NT2/D1 (cell line): ENCODE measurements at regions not wholly inside any gene's neighbourhood (a gene's known extent, or its start where the extent isn't known, plus 50 kb on each side); places are given as distances from the start of the nearest gene placed in this dataset.

Experiments
- DNase-seq: peaks from one replicate; pipeline ENCODE4 v3.0.0-alpha.2; 2011; ENCODE audit warnings: low read depth, low spot score
- H3K27me3 ChIP-seq: 2 replicates; pipeline ENCODE4 v1.6.0; 2011; ENCODE audit warnings: mild to moderate bottlenecking; ENCODE audit not compliant: insufficient read length, insufficient read depth
- H3K36me3 ChIP-seq: 2 replicates; pipeline ENCODE4 v1.6.1; 2011; ENCODE audit warnings: mild to moderate bottlenecking, low read length, mixed read lengths; ENCODE audit not compliant: insufficient read depth, insufficient read length
- H3K4me1 ChIP-seq: 2 replicates; pipeline ENCODE4 v1.5.1; 2011; ENCODE audit not compliant: insufficient read depth, insufficient read length
- H3K4me3 ChIP-seq: 2 replicates; pipeline ENCODE4 v1.5.1; 2011; ENCODE audit warnings: low read depth; ENCODE audit not compliant: insufficient read length
- H3K9ac ChIP-seq: 2 replicates; pipeline ENCODE4 v1.6.0; 2011; ENCODE audit warnings: low read depth; ENCODE audit not compliant: insufficient read length
- H3K9me3 ChIP-seq: 2 replicates; pipeline ENCODE4 v1.5.1; 2011; ENCODE audit warnings: mild to moderate bottlenecking, low read length; ENCODE audit not compliant: insufficient read depth
- SUZ12 ChIP-seq: IDR thresholded peaks from 2 replicates; pipeline ENCODE4 v1.6.1; 2011; ENCODE audit not compliant: insufficient read length, insufficient read depth; ENCODE audit errors: extremely low read depth
- YY1 ChIP-seq: IDR thresholded peaks from 2 replicates; pipeline ENCODE4 v1.6.1; 2011; ENCODE audit not compliant: insufficient read length, insufficient read depth
- ZNF274 ChIP-seq: IDR thresholded peaks from 2 replicates; pipeline ENCODE4 v1.6.1; 2011; ENCODE audit warnings: mild to moderate bottlenecking, low read depth, low read length

GRCh38 chr4:173758132-173758531 lies 228.1 kb upstream of the HAND2 start:
- TF ChIP-seq YY1 (no peak), ZNF274 (no peak), SUZ12 (no peak)
- no peaks in the 10 kb centered on the region for H3K9me3 ChIP-seq
- no peak for DNase-seq
- no peak overlapping the region for H3K4me3 ChIP-seq
- H3K4me1 ChIP-seq, result no peaks in the 10 kb centered on the region
- H3K36me3 ChIP-seq, result no peaks in the 10 kb centered on the region
- no peak overlapping the region for H3K9ac ChIP-seq
- no peaks in the 10 kb centered on the region for H3K27me3 ChIP-seq

GRCh38 chr4:173753408-173753807 lies 223.4 kb upstream of the HAND2 start:
- Histone ChIP-seq H3K36me3 (no peaks in the 10 kb centered on the region), H3K9ac (no peak overlapping the region), H3K9me3 (no peaks in the 10 kb centered on the region), H3K27me3 (no peaks in the 10 kb centered on the region), H3K4me3 (no peak overlapping the region), H3K4me1 (no peaks in the 10 kb centered on the region)
- DNase-seq, result no peak
- no peak for TF ChIP-seq SUZ12

DNA sequence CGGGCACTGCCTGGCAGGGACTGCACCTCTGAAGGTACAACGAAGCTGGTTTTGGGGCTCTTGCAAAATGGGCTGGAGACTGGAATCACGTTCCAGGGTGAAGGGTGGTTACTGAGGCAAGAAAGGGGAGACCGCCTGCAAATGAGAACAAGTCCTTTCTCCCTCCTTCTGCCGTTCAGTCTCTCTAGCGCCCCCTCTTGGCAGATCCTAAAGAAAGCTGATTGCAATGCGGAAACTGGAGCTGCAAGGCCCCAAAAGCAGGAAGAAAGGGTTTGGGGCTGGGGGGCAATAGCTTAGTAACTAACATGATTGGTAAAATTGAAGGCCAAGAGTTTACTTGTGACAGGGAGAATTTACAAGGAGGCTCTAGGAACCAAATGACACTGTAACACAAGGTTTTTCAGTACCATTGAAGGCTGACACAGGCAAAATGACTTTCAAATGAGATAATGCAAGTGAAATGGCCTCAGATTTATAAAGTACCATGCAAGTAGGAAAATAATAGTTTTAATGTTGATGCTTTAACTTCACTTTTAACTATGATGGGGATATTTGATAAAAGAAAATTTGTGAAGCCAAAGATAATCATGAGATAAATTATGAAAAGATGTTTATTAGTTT lies 222.7 kb upstream of the HAND2 start:
- DNase-seq, result peak; percentile 64
- no peaks in the 10 kb centered on the region for H3K4me1 ChIP-seq
- H3K9me3 ChIP-seq, result no peaks in the 10 kb centered on the region
- TF ChIP-seq SUZ12 (no peak), YY1 (no peak), ZNF274 (no peak)
- H3K4me3 ChIP-seq, result no peak overlapping the region
- H3K27me3 ChIP-seq, result no peaks in the 10 kb centered on the region
- no peak overlapping the region for H3K9ac ChIP-seq
- H3K36me3 ChIP-seq, result no peaks in the 10 kb centered on the region

- Histone ChIP-seq H3K36me3 (no peaks in the 10 kb centered on the region), H3K4me1 (no peaks in the 10 kb centered on the region), H3K9me3 (no peaks in the 10 kb centered on the region), H3K27me3 (no peaks in the 10 kb centered on the region), H3K9ac (no peak overlapping the region), H3K4me3 (no peak overlapping the region)
- DNase-seq, result no peak
- TF ChIP-seq SUZ12, result no peak
- no peak for TF ChIP-seq ZNF274
- no peak for TF ChIP-seq YY1
Measured at GRCh38 chr4:173748353-173748752, 218.3 kb upstream of the HAND2 start.

- no peak overlapping the region for H3K9ac ChIP-seq
- TF ChIP-seq YY1, result no peak
- TF ChIP-seq SUZ12, result no peak
- no peak for TF ChIP-seq ZNF274
- no peaks in the 10 kb centered on the region for H3K27me3 ChIP-seq
- H3K4me1 ChIP-seq, result no peaks in the 10 kb centered on the region
- no peak for DNase-seq
- no peaks in the 10 kb centered on the region for H3K9me3 ChIP-seq
- H3K4me3 ChIP-seq, result no peak overlapping the region
- H3K36me3 ChIP-seq, result no peaks in the 10 kb centered on the region
Measured at GRCh38 chr4:173747537-173748257, 217.7 kb upstream of the HAND2 start.

DNA sequence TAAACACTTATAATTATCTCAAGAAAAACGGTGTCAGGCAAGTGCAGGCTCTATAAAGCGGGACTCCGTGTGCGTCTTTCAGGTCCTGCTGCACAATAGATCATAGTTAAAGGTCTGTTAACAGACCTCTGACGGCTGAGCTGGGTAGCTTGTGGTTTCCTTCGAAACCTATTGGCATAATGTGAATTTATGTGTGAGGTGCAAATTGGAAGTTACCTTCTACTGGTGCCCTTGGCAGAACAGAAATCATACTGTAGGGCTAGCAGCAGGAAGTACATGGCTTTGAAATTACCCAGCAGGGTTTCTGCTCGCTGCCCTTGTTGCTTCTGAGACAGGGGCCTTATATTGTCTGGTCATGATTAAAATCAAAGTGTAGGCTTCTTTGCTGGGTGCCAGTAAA lies 216.4 kb upstream of the HAND2 start:
- Histone ChIP-seq H3K4me3 (no peak overlapping the region), H3K9ac (no peak overlapping the region)
- no peak for TF ChIP-seq SUZ12
- no peak for TF ChIP-seq ZNF274
- no peak for TF ChIP-seq YY1

DNA sequence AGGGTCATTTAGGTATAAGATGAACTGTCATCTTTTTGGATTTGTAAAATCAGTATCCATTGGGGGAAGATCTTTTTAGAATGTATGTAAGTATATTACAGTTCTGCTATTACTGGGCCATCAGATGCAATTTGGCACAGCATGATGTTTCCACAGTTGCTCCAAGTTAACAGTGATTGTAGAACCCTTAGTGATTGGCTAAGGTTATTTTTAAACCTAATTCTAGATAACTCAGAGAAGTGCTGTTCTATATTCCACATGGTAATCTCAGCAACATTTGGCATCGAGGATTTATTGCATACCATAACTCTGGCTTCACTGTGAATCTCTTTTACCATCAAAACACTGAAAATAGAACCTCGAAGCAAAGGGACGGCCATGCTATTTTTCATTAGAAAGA lies 215.7 kb upstream of the HAND2 start:
- Histone ChIP-seq H3K4me3 (no peak overlapping the region), H3K9me3 (no peaks in the 10 kb centered on the region), H3K27me3 (no peaks in the 10 kb centered on the region), H3K9ac (no peak overlapping the region), H3K36me3 (no peaks in the 10 kb centered on the region), H3K4me1 (no peaks in the 10 kb centered on the region)
- no peak for TF ChIP-seq SUZ12
- no peak for TF ChIP-seq ZNF274
- no peak for TF ChIP-seq YY1
- no peak for DNase-seq

More for the DNA sequence above, 216.4 kb upstream of the HAND2 start:
- H3K36me3 ChIP-seq, result no peaks in the 10 kb centered on the region
- H3K9me3 ChIP-seq, result no peaks in the 10 kb centered on the region
- DNase-seq, result no peak
- no peaks in the 10 kb centered on the region for H3K4me1 ChIP-seq
- no peaks in the 10 kb centered on the region for H3K27me3 ChIP-seq
